Ovary (tissue), 3 donors: ENCODE measurements at regions not wholly inside any gene's neighbourhood (a gene's known extent, or its start where the extent isn't known, plus 50 kb on each side); places are given as distances from the start of the nearest gene placed in this dataset.

Experiments
- CTCF ChIP-seq, 3 donors: fragments of 450-650 bp in 2 of 3; fragments of 200-600 bp in 1 of 3; IDR thresholded peaks; one replicate each; pipeline versions ENCODE4 v1.5.1 to v1.8.0; 2016 to 2022; ENCODE audit warnings: antibody characterized with exemption in 3 of 3, mild to moderate bottlenecking in 1 of 3
- EP300 ChIP-seq: sonication (generic); formaldehyde crosslinking; IDR thresholded peaks from one replicate; pipeline ENCODE4 v1.6.1; 2017; ENCODE audit warnings: antibody characterized with exemption
- POLR2A ChIP-seq: fragments of 450-650 bp; IDR thresholded peaks from one replicate; pipeline ENCODE4 v1.6.1; 2017; ENCODE audit warnings: antibody characterized with exemption, mild to moderate bottlenecking, moderate library complexity
- donor health status: DM: no; HTN: no; CAD: no.

GRCh38 chr15:93720607-93721006, 510.8 kb upstream of the MCTP2 start:
- TF ChIP-seq CTCF (IDR thresholded peaks at IDR 0.05): no peak
- TF ChIP-seq EP300: no peak
- TF ChIP-seq POLR2A: no peak
